ENCODE measurements at regions not wholly inside any gene's neighbourhood (a gene's known extent, or its start where the extent isn't known, plus 50 kb on each side); places are given as distances from the start of the nearest gene placed in this dataset.
"Not testable (repeated sequence)": the region's sequence is repeated elsewhere in the genome, so short reads cannot be mapped to it uniquely, and the experiment has no call there.

DNA sequence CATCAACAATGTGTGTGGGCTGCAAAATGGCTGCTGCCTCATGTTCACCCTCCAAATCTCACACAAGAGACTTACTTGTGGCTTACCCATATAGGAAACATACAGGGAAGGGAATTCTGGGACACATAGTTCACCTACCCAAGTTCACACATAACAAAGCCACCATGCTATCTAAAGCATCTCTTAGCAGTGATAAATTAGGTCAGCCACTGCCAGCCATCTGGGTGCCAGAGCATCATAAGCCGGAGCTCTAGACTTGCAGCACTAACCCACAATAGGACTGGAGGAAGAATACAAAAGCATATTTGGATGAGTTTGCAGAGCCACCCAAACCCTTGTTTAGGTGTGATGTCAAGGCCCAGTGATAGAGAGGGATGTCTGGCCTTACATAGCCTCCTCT, 321.7 kb downstream of the SEC16B start:
- intact Hi-C loops (cut with DNase I, micrococcal nuclease) = no loop called here
- POLR2A ChIA-PET = no interaction called here
- CTCF ChIA-PET = no interaction called here
- Mint-ChIP-seq H3K27ac (no peak overlapping the region), H3K36me3 (ENCODE audit: low read depth) (no peaks in the 10 kb centered on the region), H3K27me3 (no peaks in the 10 kb centered on the region), H3K4me3 (no peak overlapping the region), H3K4me1 (no peaks in the 10 kb centered on the region), H3K9me3 (ENCODE audit: low read depth) (peaks cover 7% of the 10 kb centered on the region)
- ATAC-seq (no peak), DNase-seq (no peak)

DNA sequence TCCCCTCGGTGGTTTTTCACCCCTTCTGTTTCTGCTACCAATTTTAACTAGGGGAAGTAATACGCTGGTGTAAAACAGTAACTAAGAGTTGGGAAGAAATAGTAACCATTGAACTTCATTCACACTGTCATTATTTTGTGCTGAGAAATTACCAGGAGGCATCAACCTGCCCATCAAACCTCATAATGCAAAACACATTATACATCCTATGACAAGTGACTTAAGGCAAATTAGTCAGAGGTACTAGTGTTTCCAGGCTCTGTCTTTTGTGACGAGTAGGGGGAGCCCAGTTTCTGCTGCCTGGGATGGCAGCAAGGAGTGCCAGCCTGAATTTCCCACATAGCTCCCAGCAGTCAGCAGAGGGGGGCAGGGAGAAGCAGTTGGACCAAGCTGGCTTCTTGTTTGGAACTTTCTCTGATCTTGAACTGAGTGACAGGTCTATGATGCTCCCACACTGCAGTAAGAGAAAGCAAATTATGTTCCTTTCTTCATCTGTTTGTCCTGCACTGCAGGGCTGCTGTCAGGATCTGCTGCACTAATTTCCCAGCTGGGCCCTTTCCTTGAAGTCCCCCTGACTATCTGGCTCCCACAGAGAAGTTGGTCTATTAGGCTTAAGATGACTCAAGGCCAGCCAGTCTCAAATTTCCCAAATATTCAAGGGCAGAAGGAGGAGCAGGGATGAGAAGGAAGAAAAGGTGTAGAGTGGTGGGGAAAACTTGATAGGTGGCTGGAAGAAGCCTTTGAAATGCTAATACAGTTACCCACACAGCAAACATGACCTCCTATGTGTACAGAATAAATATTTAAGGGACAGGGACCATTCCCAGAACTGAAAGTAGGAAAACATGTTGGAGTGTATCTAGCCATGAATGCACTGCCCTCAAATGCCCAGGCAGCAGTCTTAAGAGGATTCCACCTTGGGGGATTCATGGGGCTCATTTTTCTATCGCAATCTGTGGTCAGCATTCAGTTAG, 322.8 kb downstream of the SEC16B start:
- H3K9me3 Mint-ChIP-seq (ENCODE audit: low read depth) = peaks cover 7% of the 10 kb centered on the region
- no peak overlapping the region for H3K4me3 Mint-ChIP-seq
- ChIA-PET POLR2A (no interaction called here), CTCF (no interaction called here)
- H3K27ac Mint-ChIP-seq = no peak overlapping the region
- no peaks in the 10 kb centered on the region for H3K4me1 Mint-ChIP-seq
- no peaks in the 10 kb centered on the region for H3K27me3 Mint-ChIP-seq
- no peaks in the 10 kb centered on the region for H3K36me3 Mint-ChIP-seq (ENCODE audit: low read depth)
- intact Hi-C loops (cut with DNase I, micrococcal nuclease) = no loop called here
- no peak for DNase-seq
- no peak for ATAC-seq

DNA sequence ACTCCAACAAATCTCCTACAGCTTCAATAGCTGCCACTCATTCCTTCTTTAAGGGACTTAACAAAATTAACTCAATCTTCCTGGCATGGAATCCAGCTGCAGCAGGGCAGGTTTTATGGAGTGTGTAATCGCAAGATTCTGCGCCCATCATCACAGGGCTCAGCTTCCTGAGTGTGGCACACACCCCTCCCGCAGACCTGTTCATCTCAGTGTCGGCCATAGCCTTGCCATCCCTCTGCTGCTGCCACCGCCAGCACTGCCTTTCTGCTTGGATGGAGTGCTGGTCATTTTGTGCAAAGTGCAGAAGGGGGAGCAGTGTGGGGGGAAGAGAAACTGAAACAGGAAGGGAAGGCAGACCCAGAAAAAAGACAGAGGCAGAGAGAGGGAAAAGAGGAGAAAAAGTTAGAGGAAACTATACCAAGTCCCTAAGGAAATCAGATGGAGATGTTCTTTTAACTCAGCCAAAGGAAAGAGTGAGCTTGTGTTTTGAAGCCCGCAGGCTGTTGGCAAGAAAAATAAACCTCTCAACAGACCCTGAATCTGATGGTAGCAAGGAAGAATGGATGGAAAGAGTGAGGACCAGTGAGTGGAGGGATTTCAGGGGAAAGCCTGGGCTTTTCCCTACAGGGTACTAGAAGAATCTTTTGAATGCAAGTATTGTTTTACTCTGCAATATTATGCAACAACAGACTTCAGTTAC, 324.2 kb downstream of the SEC16B start:
- Mint-ChIP-seq H3K4me1 (no peaks in the 10 kb centered on the region), H3K27me3 (no peaks in the 10 kb centered on the region), H3K4me3 (no peak overlapping the region), H3K27ac (no peak overlapping the region), H3K36me3 (ENCODE audit: low read depth) (no peaks in the 10 kb centered on the region), H3K9me3 (ENCODE audit: low read depth) (peaks cover 4% of the 10 kb centered on the region)
- no peak for DNase-seq
- ChIA-PET CTCF (no interaction called here), POLR2A (no interaction called here)
- no peak for ATAC-seq
- intact Hi-C loops (cut with DNase I, micrococcal nuclease) = no loop called here

- POLR2A ChIA-PET = no interaction called here
- Mint-ChIP-seq H3K27ac (no peak overlapping the region), H3K4me1 (no peaks in the 10 kb centered on the region), H3K36me3 (ENCODE audit: low read depth) (no peaks in the 10 kb centered on the region), H3K27me3 (no peaks in the 10 kb centered on the region), H3K9me3 (ENCODE audit: low read depth) (no peaks in the 10 kb centered on the region), H3K4me3 (no peak overlapping the region)
- ATAC-seq (no peak), DNase-seq (no peak)
- CTCF ChIA-PET = no interaction called here
- intact Hi-C loops (cut with DNase I, micrococcal nuclease) = no loop called here
Observed at GRCh38 chr1:177640687-177641086, 329.2 kb downstream of the SEC16B start.

GRCh38 chr1:177634151-177634550, 335.7 kb downstream of the SEC16B start:
- POLR2A ChIA-PET; DNase-seq; intact Hi-C loops (cut with DNase I, micrococcal nuclease); H3K36me3 Mint-ChIP-seq (ENCODE audit: low read depth); ATAC-seq; H3K27ac Mint-ChIP-seq; H3K4me1 Mint-ChIP-seq; H3K27me3 Mint-ChIP-seq; CTCF ChIA-PET; H3K9me3 Mint-ChIP-seq (ENCODE audit: low read depth); H3K4me3 Mint-ChIP-seq: not testable (repeated sequence)

GRCh38 chr1:177632923-177633615, 336.8 kb downstream of the SEC16B start:
- ATAC-seq = no peak
- Mint-ChIP-seq H3K36me3 (ENCODE audit: low read depth) (no peaks in the 10 kb centered on the region), H3K27ac (no peak overlapping the region), H3K4me1 (no peaks in the 10 kb centered on the region), H3K9me3 (ENCODE audit: low read depth) (peaks cover 8% of the 10 kb centered on the region), H3K4me3 (no peak overlapping the region), H3K27me3 (no peaks in the 10 kb centered on the region)
- no peak for DNase-seq
- ChIA-PET CTCF (no interaction called here), POLR2A (no interaction called here)
- intact Hi-C loops (cut with DNase I, micrococcal nuclease) = no loop called here

DNA sequence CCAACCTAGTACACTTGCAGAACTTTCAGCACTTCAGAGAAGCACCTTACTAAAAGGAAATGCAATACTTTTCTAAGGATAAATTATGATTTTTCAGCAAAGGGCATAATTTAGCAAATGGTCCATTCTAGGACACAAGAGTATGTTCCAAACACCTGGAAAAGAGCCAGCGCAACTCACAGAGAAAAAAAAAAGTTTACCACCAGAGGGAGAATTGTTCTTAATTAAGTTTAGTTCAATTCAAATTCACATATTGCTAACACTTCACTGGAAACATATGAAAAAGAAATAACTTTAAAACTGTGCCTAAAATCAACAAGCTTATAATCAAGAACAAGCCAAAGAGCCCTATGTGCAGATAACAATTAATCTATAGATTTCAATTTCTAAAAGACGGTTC, 338.1 kb downstream of the SEC16B start:
- Mint-ChIP-seq H3K4me1 (no peaks in the 10 kb centered on the region), H3K9me3 (ENCODE audit: low read depth) (peaks cover 10% of the 10 kb centered on the region), H3K36me3 (ENCODE audit: low read depth) (no peaks in the 10 kb centered on the region), H3K27ac (no peak overlapping the region), H3K4me3 (no peak overlapping the region), H3K27me3 (no peaks in the 10 kb centered on the region)
- ChIA-PET POLR2A (no interaction called here), CTCF (interaction anchor here (0.6 to 0.7 kb wide), 2 partner anchors 183 to 548 kb away, joined by 3 read pairs; no protein-coding TSS in a partner anchor)
- intact Hi-C loops (cut with DNase I, micrococcal nuclease) = no loop called here
- ATAC-seq (no peak), DNase-seq (no peak)

DNA sequence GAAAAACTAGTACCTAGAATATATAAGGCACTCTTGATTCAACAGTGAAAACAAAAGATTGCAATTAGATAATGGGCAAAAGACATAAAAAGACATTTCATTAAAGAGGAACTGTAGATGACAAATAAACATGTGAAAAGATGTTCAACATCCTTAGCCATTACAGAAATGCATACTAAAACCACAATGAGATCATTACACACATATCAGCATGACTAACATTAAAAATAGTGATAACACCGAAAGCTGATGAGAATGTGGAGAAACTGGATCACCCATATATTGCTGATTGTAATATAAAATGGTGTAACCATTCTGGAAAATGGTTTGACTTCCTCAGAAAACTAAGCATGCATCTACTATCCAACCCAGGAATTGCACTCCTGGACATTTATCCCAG, 340.3 kb downstream of the SEC16B start:
- ChIA-PET CTCF (no interaction called here), POLR2A (no interaction called here)
- Mint-ChIP-seq H3K4me3 (no peak overlapping the region), H3K27ac (no peak overlapping the region), H3K4me1 (no peaks in the 10 kb centered on the region), H3K36me3 (ENCODE audit: low read depth) (no peaks in the 10 kb centered on the region), H3K27me3 (no peaks in the 10 kb centered on the region), H3K9me3 (ENCODE audit: low read depth) (peaks cover 15% of the 10 kb centered on the region)
- intact Hi-C loops (cut with DNase I, micrococcal nuclease) = no loop called here
- DNase-seq (no peak), ATAC-seq (no peak)

GRCh38 chr1:177627148-177627910, 342.5 kb downstream of the SEC16B start:
- Mint-ChIP-seq H3K9me3 (ENCODE audit: low read depth) (peaks cover 9% of the 10 kb centered on the region), H3K4me1 (no peaks in the 10 kb centered on the region), H3K27ac (no peak overlapping the region), H3K27me3 (no peaks in the 10 kb centered on the region), H3K36me3 (ENCODE audit: low read depth) (no peaks in the 10 kb centered on the region), H3K4me3 (no peak overlapping the region)
- ChIA-PET CTCF (no interaction called here), POLR2A (no interaction called here)
- intact Hi-C loops (cut with DNase I, micrococcal nuclease) = no loop called here
- DNase-seq (no peak), ATAC-seq (no peak)

GRCh38 chr1:177620636-177621190, 349.1 kb downstream of the SEC16B start:
- intact Hi-C loops (cut with DNase I, micrococcal nuclease) = no loop called here
- Mint-ChIP-seq H3K4me3 (no peak overlapping the region), H3K4me1 (no peaks in the 10 kb centered on the region), H3K9me3 (ENCODE audit: low read depth) (peaks cover 3% of the 10 kb centered on the region), H3K27ac (no peak overlapping the region), H3K27me3 (no peaks in the 10 kb centered on the region), H3K36me3 (ENCODE audit: low read depth) (no peaks in the 10 kb centered on the region)
- DNase-seq (no peak), ATAC-seq (no peak)
- ChIA-PET POLR2A (no interaction called here), CTCF (no interaction called here)

GRCh38 chr1:177615251-177615650, 354.6 kb downstream of the SEC16B start:
- no peaks in the 10 kb centered on the region for H3K27me3 Mint-ChIP-seq

More at GRCh38 chr1:177615251-177615650, 354.6 kb downstream of the SEC16B start:
- H3K4me3 Mint-ChIP-seq = no peak overlapping the region
- DNase-seq = no peak
- H3K36me3 Mint-ChIP-seq (ENCODE audit: low read depth) = no peaks in the 10 kb centered on the region
- POLR2A ChIA-PET = no interaction called here
- H3K9me3 Mint-ChIP-seq (ENCODE audit: low read depth) = peaks cover 4% of the 10 kb centered on the region
- CTCF ChIA-PET = no interaction called here
- no peaks in the 10 kb centered on the region for H3K4me1 Mint-ChIP-seq
- H3K27ac Mint-ChIP-seq = no peak overlapping the region
- intact Hi-C loops (cut with DNase I, micrococcal nuclease) = no loop called here
- ATAC-seq = no peak

Measured in activated CD4-positive, alpha-beta T cell treated with anti-CD3 and anti-CD28 coated beads for 36 hours (primary cell).